Stimulated activated CD4-positive, alpha-beta T cell treated with anti-CD3 and anti-CD28 coated beads, Interleukin-12 subunit alpha, Interleukin-12 subunit beta, amount 100 ng/mL, for 48 hours (primary cell): ENCODE measurements at regions not wholly inside any gene's neighbourhood (a gene's known extent, or its start where the extent isn't known, plus 50 kb on each side); places are given as distances from the start of the nearest gene placed in this dataset.
"Not testable (repeated sequence)": the region's sequence is repeated elsewhere in the genome, so short reads cannot be mapped to it uniquely, and the experiment has no call there.

Experiments used
- DNase-seq, 3 donors: peaks; one replicate each; pipeline ENCODE4 v3.0.0-alpha.2; 2020; ENCODE audit warnings: low read depth in 2 of 3, low spot score in 1 of 3

- DNase-seq, result peak in 1 of 3 donors; percentile 33
Measured at GRCh38 chr9:129458663-129459546, 162.0 kb downstream of the C9orf50 start.

GRCh38 chr9:129458155-129458661 is 162.7 kb downstream of the C9orf50 start:
- DNase-seq, result peak in 2 of 3 donors; percentile 30 to 33

GRCh38 chr9:129457325-129457779 is 163.5 kb downstream of the C9orf50 start:
- no peak for DNase-seq

- DNase-seq, result no peak
Measured at GRCh38 chr9:129456549-129457324, 164.2 kb downstream of the C9orf50 start.

- DNase-seq, result no peak
Measured at GRCh38 chr9:129455151-129455995, 165.5 kb downstream of the C9orf50 start.

- no peak for DNase-seq
Measured at GRCh38 chr9:129454467-129455067, 166.3 kb downstream of the C9orf50 start.

- no peak for DNase-seq
Measured at GRCh38 chr9:129453734-129454133, 167.2 kb downstream of the C9orf50 start.

GRCh38 chr9:129451669-129452068 is 169.2 kb downstream of the C9orf50 start:
- no peak for DNase-seq

GRCh38 chr9:129451089-129451656 is 169.7 kb downstream of the C9orf50 start:
- DNase-seq, result no peak

- no peak for DNase-seq
Measured at GRCh38 chr9:129449066-129449465, 171.8 kb downstream of the C9orf50 start.

GRCh38 chr9:129446828-129447550 is 173.9 kb downstream of the C9orf50 start:
- DNase-seq, result no peak

GRCh38 chr9:129445794-129446306 is 175.1 kb downstream of the C9orf50 start:
- DNase-seq, result no peak

GRCh38 chr9:129443515-129444164 is 177.3 kb downstream of the C9orf50 start:
- DNase-seq, result not testable (repeated sequence)

- no peak for DNase-seq
Measured at GRCh38 chr9:129442803-129443511, 177.9 kb downstream of the C9orf50 start.

- DNase-seq, result no peak
Measured at GRCh38 chr9:129441852-129442251, 179.0 kb downstream of the C9orf50 start.

- DNase-seq, result no peak
Measured at GRCh38 chr9:129440435-129441186, 180.3 kb downstream of the C9orf50 start.

GRCh38 chr9:129439242-129439641 is 181.7 kb downstream of the C9orf50 start:
- no peak for DNase-seq
